GM21737 (cell line): ENCODE measurements at regions not wholly inside any gene's neighbourhood (a gene's known extent, or its start where the extent isn't known, plus 50 kb on each side); places are given as distances from the start of the nearest gene placed in this dataset.

ENCODE experiments used
- ATAC-seq: cut with Tn5 transposase; IDR thresholded peaks from one replicate; pipeline ENCODE4 v1.9.1; 2021; ENCODE audit warnings: mild to moderate bottlenecking, moderate library complexity; ENCODE audit not compliant: unreplicated experiment

DNA sequence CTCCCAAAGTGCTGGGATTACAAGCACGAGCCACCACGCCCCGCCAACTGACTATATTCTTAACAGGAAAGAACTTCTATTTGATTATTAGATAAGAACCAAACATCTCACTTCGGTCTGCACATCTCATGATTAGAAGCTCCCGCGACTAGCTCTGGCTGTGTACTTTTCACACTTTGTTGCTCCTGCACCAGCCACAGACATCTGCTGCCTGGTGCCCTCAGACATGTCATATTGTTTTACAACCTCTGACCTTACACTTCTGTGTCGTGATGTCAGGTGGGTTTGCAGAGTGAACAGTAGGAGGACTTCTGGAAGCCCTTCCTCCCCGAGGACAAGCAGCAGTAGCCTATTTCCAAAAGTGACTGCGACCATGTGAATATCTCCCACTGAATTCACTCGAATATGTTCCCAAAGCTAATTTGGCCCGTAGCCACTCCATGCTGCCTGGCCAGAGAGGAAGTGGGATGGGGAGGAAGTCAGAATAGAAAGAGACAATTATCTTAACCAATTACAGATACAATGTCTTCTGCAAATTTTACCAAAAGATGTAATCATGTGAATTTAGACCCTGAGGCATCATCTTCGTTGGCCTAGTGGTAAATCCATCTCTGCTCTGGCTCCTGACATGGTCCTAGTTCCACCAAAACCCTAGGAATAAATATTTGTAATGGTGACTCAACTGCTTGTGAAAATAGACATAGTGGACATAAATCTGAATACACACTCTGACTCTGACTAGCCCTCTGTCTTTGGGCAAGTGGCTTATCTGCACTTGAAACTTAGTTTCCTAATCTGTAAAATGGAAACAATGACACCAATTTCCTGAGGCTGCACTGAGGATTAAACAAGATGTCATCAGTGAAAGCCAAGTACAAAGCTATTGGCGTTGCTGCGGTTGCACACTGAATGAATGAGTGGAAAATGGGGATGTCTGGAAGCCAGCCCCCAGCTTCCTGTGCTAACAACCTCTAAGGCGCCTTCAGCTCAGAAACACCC, 406.1 kb downstream of the LRATD1 start:
- no peak for ATAC-seq

DNA sequence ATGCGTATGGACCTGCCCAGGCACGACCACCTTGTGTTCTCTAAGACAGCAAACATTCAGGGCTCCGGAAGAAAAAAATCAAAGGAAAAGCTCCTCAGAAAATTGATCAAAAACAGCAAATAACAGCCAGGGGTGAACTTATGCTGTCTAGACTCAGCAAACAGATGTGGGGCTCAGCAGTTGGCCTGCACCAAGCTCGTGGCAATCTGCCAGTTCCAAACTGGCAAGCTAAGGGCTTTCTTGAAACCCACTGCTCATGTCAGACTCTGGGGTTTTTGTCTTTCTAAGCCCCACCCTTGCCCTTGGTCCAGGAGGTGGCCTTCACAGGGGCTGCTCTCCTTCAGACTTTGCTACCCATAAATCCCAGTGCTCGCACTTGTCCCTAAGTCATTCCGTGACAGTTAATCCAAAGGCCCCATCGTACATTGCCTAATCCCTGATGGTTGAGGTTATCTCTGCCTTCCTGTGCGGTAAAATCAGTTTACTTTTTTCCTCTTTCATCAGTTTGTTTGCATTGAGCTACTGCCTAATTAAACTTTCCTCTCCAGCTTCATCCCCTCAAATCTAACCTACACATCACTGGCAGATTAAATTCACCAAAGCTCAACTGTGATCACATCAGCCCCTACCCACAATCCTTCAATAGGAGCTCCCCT, 408.0 kb downstream of the LRATD1 start:
- ATAC-seq, result no peak

DNA sequence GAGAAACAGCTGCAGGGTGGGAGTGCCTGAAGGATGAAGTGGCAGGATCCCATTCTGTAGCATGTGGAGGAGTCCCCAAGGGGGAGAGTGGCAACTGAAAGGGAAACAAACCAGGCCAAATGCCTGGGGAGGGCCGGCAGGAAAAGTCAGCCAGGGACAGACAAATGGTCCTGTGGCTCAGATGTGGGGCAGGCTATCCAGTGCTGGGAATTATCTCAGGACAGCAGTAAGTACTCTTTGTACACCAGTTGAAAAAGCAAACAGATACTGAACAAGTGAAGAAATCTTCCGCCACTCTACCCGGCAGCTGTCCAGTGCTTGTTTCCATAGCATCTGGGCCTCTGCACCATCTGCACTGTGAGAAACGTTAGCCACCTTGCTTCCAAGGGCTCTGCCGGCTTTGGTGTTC, 408.9 kb downstream of the LRATD1 start:
- no peak for ATAC-seq

DNA sequence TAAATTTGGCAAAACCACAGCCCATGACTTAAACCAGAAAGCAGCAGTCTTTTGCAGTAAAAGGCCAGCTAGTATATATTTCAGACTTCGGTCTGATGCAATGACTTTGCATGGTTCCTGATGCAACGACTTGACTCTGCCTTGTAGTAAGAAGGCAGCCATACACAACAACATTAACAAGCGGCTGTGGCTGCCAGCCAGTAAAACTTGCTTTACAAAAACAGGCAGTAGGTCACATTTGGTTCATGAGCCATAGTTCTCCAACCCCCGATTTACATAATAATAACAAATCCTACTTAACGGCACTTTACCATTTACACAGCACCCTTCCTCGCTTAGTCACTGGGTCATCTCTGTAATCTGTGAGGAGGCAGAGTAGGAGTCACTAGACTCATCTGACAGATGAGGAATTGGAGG, 410.3 kb downstream of the LRATD1 start:
- no peak for ATAC-seq

DNA sequence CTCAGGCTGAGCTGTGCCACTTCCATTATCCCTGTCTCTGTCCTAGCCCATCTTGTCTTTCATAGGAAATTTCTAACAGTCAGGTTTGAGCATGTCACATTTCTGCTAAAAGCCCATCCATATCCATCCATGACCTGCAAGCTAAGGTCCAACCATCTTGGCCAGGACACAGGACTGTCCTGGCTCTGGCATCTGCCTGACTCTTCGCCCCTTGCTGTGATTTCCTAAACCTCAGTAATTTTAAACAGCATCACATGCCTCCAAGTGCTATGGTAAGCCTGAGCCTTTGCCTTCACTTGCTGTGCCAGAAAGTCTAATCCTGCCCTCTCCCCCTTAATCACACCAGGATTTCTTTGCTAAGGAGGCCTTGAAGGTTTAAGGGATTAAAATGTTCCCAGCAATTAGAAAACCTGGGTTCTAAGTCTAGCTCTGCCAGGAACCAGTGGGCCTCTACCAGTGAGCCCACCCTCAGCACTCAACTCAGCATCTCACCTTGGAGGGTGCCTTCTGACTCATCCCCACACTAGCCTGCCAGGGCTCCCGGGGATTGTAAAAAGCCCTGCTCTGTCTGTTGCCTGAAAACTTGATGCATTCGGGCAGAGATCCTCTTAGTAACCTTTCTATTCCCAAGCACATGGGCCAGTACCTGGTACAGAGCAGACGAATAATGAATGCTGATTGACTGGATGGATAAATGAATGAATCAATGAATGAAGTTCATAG, 411.0 kb downstream of the LRATD1 start:
- no peak for ATAC-seq

DNA sequence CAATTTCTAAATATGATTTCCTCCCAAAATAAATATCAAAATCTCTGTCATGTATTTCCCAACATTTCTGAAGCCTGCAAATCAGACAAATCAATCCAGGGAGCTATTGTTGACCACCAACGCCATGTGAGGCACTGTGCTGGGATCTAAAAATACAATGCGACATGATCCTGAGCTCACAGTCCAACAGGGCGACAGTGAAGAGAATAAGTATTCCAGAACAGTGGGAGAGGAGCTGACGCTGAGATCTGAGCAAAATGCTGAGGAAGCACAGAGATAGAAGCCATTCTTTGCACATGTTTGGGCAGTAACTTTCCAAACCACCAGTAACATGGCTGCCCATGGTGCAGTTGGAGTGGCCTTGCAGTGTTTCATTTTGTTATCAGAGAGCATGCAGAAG, 412.5 kb downstream of the LRATD1 start:
- ATAC-seq, result no peak

DNA sequence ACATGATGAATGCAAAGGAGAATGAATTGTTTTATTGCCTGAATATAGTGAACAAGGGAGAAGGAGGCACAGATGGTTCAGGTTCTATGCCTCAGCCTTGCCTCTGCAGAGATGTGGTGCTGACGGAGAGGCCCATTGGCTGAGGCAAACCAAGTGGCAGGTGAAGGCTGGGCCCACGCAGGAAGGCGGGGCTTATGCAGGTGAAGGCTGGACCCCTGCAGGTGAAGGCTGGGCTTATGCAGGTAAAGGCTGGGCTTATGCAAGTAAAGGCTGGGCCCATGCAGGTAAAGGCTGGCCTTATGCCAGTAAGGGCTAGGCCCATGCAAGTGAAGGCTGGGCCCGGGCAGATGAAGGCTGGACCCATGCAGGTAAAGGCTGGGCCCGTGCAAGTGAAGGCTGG, 414.7 kb downstream of the LRATD1 start:
- ATAC-seq, result no peak

DNA sequence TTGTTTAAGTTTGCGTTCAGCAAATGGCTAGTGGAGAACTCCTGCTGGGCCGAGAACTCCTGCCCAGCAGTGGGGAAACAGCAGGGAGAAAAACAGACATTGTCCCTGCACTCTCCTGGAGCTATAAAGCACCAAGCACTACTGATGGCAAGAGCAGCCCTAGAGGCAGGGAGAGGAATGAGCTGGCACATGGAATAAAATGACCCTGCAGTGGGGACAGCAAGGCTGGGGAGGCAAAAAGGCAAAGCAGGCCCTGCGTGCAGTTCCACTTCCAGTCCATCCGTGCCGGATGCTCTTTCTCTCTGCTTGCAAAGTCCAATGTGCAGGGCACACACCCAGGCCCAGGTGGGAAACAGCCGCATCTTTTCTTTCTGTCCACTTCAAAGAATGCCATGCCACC, 415.5 kb downstream of the LRATD1 start:
- ATAC-seq, result no peak

DNA sequence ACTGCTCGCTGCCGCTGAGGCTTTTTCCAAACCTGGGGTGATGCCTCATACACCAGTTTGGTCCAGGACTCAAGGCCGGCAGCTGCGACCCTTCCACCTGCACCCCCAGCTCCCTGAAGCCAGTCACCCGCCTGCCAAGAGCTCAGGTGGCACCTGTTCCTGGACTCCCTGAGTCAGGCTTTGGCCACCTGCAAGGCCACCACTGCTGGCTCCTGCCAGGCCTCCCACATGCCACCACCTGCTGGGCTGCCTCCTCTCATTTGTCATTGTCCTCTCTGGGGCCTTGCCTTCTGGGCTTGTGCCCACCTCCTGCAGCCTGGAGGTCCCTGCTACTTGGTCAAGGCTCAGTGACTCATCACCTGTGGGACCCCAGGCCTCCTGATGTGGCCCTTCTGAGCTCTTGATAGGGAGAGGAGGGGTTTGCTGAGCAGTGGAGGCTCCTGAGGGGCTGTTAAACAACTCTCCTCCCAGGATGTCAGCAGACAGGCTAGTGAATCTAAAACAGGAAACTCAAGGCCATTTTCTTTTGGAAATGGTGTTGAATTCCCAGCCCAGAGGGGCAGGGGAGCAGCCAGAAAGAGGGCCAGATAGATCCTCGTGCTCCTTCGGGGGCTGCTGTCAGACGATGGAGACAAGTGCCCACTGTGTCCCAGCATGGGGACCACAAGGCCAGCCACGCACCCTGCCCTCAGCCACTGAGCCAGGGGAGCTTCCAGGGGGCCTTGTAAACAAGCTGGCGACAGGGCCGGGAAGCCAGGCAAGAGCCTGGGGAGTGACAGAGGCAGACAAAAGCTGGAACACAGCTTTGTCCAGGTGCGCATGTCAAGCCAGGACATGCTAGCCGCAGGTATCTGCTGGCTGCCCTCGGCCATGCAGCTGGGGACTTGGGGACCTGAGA, 416.8 kb downstream of the LRATD1 start:
- no peak for ATAC-seq

DNA sequence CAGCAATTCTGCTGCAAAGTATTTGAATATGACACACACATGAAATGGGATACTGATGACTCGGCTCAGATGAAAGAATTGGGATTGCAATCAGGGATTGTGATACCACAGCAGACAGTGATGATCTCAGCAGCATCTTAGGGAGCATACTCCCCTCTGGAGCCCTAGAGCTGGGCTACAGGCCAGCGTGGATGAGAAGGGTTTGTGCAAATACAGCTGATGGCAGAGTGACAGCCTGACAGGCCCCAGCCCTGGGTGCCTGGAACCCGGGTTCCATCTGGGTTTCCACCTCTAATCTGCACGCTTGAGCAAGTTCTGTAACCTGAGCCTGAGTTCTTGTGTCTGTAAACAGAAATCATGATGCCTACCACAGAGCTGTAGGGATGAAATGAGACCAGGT, 418.0 kb downstream of the LRATD1 start:
- ATAC-seq, result no peak

DNA sequence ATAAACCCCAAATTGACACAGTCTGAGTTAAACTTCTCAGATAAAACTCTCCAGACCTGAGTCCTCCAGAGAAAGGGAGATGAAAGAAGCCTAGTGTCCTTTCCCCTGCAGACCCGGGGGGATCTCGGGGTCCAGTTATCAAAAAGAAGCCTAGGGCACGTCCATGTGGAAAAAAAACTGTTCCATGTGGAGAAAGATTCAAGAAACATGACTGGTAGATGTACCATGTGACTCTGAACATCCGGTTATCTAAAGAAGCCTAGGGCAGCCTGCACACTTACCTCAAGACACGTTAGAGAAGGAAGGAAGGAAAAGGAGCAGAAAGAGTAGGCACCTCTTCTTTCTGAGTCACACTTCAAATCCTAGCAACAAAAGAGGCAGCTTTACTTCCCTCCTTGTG, 421.0 kb downstream of the LRATD1 start:
- no peak for ATAC-seq

DNA sequence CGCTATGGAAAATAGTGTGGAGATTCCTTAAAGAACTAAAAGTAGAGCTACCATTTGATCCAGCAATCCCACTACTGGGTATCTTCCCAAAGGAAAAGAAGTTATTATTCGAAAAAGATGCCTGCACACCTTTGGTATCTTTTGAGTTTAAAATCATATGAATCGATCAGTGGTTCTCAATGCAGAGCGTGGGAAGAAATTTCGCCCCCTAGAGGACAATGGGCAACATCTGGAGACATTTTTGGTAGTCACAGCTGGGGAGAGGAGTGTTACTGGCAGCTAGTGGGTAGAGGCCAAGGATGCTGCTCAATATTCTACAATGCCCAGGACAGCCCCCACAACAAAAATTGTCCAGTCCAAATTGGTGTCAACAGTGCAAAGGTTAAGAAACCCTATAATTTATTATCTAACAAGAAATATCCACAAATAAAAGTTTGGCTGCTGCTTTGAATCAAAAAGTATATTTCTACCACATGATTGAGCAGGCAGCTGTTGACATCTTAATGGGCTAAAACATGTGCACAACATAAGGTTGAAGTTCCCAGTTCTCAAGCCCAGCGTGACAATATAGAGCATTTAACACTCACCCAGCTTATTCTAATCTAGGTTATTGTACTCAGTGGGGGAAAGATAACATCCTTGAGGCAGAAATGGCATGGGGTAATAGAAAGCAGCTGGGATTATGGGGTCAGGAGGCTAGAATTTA, 425.7 kb downstream of the LRATD1 start:
- no peak for ATAC-seq

DNA sequence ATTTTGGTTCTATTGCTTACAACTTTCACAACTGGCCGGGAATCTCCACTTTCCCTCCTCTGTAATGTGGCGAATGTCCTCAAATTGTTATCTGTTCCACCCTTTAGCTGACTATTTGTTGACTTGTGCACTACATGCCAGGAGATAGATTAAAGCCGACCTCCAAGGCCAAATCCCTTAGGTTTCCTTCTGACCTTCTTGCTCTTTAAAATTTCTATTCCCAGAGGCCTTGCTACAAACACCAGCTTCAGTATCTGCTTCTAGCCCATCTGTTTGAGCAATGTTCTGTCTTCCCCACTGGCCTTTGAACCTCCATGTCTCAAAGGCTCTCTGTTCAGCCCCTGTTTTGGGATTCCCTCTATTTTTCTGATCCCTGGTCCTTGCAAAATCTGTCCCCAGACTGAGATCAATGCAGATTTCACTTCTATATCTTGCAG, 426.2 kb downstream of the LRATD1 start:
- no peak for ATAC-seq

DNA sequence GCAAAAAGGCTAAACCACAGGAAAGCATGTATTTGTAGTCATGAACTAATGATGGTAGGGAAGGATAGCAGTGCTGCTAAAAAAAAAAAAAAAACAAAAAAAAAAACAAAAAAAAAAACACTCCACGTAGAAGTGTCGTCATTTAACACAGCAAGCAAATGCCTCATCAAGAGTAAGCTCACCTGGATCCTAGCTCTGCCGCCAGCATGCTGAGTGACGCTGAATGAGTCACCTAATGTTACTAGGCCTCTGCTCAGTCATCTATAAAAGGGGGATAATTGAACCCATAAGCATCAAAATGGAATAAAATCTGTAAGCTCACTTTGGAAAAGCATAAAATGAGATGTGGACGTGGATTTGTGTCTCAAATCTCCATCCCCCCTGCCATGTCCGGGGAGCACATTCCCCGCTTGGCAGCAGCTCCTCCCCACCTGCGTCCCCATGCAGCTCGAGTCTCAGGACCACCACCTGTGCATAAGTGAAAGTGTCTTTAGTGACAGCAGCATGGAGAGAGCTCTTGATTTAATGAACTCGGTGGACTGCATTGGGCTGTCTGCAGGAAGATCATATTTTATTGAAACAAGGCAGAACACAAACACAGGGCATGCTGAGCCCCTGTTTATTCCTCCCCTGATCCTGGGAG, 427.5 kb downstream of the LRATD1 start:
- no peak for ATAC-seq

DNA sequence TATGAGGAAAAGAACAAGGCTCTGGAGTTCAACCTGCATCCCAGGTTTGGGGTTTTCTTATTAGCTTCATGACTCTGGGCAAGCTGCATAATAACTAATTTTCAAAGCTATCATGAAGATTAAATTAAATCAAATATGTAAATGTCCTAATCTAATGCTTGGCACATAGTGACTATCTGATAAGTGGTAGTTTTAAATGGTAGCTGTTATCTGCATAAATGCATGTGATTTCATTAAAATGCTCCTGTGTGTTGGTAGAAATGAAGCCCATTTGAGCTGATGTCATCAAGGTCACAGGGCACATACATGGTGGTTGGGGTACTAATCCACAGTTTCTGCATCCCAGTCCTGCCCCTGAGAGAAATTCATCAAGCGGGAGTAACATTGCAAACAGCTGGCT, 428.8 kb downstream of the LRATD1 start:
- no peak for ATAC-seq

DNA sequence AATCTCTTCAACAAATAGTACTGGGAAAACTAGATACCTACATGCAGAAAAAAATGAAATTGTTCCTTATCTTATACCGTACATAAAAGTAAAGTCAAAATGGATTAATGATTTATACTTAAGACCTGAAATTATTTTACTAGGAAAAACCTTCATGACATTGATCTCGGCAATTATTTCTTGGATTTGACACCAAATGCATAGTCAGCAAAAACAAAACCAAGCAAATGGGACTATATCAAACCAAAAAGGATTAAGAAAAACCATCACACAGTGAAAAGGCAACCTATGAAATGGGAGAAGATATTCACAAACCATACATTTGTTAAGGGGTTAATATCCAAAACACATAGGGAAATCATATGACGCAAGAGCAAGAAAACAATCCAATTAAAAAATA, 433.6 kb downstream of the LRATD1 start:
- no peak for ATAC-seq

DNA sequence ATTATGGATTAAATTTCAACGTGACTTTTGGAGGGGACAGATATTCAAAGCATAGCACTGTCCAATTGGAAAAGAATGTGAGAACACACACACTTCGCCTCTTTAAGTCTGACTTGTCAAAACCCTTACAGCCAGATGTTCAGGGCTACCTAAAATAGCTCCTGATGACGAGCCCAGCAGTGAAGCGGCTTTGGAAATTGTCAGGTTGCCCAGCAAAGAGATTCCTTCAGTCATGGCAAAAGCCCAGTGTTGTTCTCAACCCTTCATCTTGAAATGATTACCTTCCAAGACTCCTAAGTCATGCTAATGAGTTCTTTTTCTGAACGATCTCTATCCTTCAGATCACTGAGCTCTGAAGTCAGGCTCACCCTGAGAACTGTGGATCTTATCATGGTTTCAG, 436.6 kb downstream of the LRATD1 start:
- no peak for ATAC-seq

DNA sequence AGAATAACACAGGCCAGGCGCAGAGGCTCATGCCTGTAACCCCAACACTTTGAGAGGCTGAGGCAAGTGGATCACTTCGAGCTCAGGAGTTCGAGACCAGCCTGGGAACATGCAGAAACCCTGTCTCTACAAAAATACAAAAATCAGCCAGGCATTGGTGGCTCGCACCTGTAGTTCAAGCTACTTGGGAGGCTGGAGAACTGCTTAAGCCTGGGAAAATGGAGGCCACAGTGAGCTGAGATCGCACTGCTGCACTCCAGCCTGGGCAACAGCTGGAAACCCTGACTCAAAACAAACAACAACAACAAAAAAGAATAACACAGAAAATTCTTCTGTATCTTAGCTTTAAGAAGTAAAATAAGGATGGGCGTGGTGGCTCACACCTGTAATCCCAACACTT, 440.3 kb downstream of the LRATD1 start:
- no peak for ATAC-seq

DNA sequence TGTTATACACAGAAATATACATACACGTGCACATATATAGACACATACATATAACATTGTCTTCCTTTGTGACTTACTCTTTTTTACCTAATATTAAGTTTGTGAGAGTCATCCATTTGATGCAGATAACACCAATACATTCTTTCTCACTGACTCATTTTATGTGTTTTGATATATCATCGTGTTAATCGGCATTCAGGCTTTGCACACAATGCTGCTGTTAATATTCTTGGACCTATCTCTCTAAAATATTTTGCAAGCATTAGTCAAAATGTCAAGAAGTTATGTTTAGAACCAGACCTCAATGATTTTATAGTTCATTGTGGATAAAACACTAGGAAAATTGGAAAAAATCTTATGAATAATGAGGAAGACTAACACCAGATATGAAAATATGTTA, 441.1 kb downstream of the LRATD1 start:
- ATAC-seq, result no peak
